VCaP (cell line): ENCODE measurements at regions not wholly inside any gene's neighbourhood (a gene's known extent, or its start where the extent isn't known, plus 50 kb on each side); places are given as distances from the start of the nearest gene placed in this dataset.

Experiments used
- H3K27ac ChIP-seq: fragments of 450-650 bp; 2 replicates; pipeline ENCODE4 v1.5.1; 2017
- CTCF ChIP-seq: fragments of 450-650 bp; conservative IDR thresholded peaks from 2 replicates; pipeline ENCODE4 v1.5.1; 2017; ENCODE audit warnings: mild to moderate bottlenecking, moderate library complexity

GRCh38 chr9:86754581-86755560, 192.4 kb downstream of the GAS1 start:
- no peak overlapping the region for H3K27ac ChIP-seq
- no peak for TF ChIP-seq CTCF

GRCh38 chr9:86753836-86754235, 193.5 kb downstream of the GAS1 start:
- H3K27ac ChIP-seq, result no peak overlapping the region
- TF ChIP-seq CTCF, result no peak

- TF ChIP-seq CTCF, result no peak
Observed at GRCh38 chr9:86752733-86753132, 194.6 kb downstream of the GAS1 start.

GRCh38 chr9:86751956-86752355, 195.3 kb downstream of the GAS1 start:
- TF ChIP-seq CTCF, result no peak
- H3K27ac ChIP-seq, result no peak overlapping the region

More at GRCh38 chr9:86752733-86753132, 194.6 kb downstream of the GAS1 start:
- no peak overlapping the region for H3K27ac ChIP-seq

- no peak for TF ChIP-seq CTCF
- H3K27ac ChIP-seq, result no peak overlapping the region
Observed at GRCh38 chr9:86751207-86751606, 196.1 kb downstream of the GAS1 start.

GRCh38 chr9:86749894-86750255, 197.4 kb downstream of the GAS1 start:
- no peak overlapping the region for H3K27ac ChIP-seq
- TF ChIP-seq CTCF, result no peak

GRCh38 chr9:86749161-86749893, 198.0 kb downstream of the GAS1 start:
- TF ChIP-seq CTCF, result no peak
- no peak overlapping the region for H3K27ac ChIP-seq
